Choroid plexus epithelial cell (primary cell): ENCODE measurements at regions not wholly inside any gene's neighbourhood (a gene's known extent, or its start where the extent isn't known, plus 50 kb on each side); places are given as distances from the start of the nearest gene placed in this dataset.

Experiments used
- DNase-seq: peaks from one replicate; pipeline ENCODE4 v3.0.0-alpha.2; 2010; ENCODE audit warnings: low read depth
- H3K4me3 ChIP-seq: 2 replicates; pipeline ENCODE4 v1.5.1; 2011; ENCODE audit warnings: low read depth, mild to moderate bottlenecking, control low read depth, low read length, moderate library complexity
- TF ChIP-seq, protein P1 (sequence below): conservative IDR thresholded peaks from 2 replicates; pipeline ENCODE4 v1.5.1; 2011; ENCODE audit warnings: low read depth, mild to moderate bottlenecking, control low read depth, inconsistent platforms, low read length, moderate library complexity

DNA sequence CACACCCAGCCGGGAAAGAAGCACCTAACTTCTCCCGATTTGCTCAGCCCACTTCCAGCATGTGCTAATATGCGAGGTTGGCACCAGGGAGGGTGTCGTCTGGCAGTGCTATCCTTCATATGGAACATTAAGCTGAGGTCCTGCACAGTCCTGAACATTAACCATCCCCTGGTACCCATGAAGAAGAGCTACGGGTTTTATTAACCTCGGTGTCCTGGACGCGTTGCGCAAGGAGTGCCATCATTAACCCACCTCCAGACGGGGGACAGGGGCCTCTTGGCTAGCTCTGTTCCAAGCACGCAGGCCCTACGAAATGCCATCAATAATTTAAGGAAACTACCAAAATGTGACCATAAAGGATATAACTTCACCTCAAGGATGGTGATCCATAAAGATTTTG is 193.5 kb downstream of the MAF start:
- H3K4me3 ChIP-seq = no peak overlapping the region
- TF ChIP-seq, protein P1, sequence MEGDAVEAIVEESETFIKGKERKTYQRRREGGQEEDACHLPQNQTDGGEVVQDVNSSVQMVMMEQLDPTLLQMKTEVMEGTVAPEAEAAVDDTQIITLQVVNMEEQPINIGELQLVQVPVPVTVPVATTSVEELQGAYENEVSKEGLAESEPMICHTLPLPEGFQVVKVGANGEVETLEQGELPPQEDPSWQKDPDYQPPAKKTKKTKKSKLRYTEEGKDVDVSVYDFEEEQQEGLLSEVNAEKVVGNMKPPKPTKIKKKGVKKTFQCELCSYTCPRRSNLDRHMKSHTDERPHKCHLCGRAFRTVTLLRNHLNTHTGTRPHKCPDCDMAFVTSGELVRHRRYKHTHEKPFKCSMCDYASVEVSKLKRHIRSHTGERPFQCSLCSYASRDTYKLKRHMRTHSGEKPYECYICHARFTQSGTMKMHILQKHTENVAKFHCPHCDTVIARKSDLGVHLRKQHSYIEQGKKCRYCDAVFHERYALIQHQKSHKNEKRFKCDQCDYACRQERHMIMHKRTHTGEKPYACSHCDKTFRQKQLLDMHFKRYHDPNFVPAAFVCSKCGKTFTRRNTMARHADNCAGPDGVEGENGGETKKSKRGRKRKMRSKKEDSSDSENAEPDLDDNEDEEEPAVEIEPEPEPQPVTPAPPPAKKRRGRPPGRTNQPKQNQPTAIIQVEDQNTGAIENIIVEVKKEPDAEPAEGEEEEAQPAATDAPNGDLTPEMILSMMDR = no peak
- DNase-seq = no peak

DNA sequence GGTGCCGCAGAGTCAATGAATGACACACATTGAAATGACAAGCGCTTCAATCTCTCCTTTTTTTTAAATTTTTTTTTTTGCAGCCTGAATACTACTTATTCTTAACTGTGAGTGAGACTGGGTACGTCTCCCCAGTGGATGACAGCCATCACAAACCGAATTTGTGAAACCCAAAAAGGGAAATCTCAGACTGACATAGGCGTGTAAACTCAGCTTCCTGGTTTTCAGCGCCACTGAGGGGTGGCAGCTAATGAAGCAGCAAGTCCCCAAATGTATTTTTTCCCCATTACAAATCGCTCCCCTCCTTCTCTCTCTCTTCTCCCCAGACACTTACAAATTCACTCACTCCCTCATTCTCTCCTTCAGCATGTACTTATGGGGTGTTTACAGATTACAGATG is 196.0 kb downstream of the MAF start:
- TF ChIP-seq, protein P1 = no peak
- no peak overlapping the region for H3K4me3 ChIP-seq
- DNase-seq = no peak

DNA sequence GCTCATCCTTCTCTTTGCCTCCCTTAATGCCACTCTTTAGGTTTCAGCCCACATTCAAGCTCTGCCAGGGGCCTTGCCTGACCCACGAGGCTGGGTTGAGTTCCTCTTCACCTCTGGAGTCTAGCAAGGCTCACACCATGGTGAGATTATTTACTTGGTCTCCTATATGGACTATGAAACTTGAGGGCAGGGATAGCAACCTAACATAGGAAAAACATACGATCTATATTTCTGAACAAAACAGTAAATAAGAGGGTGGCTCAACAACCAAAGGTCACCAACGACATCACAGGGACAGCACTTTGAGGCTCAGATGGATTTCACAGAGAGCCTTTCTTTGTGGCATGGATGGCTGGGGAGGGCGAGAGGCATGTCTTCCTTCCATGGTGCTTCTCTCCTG is 197.0 kb downstream of the MAF start:
- TF ChIP-seq, protein P1 = no peak
- no peak overlapping the region for H3K4me3 ChIP-seq

DNA sequence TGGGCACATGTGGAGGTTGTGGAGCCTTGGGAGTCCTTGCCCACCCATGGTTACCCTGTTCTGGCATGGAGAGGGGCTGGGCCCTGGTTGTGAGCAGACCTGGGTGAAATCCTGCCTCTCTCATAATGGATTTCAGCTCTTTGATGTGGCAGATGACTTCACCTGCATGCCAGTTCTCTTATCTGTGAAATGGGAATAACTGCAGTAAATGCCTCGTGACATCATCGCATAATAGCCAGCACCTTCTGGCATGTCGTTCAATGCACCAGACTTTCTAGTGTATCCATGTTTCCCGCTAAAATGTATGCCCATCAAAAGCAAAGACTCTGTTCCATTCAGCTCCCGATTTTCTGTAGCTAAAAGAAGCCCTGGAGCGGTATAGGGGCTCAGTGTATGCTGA is 197.6 kb downstream of the MAF start:
- H3K4me3 ChIP-seq = no peak overlapping the region
- no peak for DNase-seq
- TF ChIP-seq, protein P1 = no peak

More for the DNA sequence above, 197.0 kb downstream of the MAF start:
- no peak for DNase-seq

DNA sequence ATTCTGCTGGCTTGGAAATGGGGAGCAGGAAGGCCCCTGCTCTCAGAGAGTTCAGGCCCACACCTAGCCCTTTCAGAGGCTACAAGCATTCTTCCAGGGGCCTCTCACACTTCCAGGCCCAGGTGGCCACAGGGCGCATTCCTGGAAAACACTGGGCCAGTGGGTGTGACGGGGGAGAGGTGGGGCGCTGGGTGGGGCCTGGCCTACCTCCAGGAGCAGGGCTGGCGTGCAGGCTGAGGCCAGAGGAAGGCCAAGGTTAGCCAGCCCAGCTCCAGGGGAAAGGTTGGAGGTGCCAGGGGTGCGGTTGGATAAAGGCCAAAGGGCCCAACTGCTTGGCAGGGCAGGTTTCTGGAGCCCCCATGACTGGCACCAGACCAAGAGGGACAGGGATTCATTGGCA is 198.2 kb downstream of the MAF start:
- TF ChIP-seq, protein P1 = no peak

DNA sequence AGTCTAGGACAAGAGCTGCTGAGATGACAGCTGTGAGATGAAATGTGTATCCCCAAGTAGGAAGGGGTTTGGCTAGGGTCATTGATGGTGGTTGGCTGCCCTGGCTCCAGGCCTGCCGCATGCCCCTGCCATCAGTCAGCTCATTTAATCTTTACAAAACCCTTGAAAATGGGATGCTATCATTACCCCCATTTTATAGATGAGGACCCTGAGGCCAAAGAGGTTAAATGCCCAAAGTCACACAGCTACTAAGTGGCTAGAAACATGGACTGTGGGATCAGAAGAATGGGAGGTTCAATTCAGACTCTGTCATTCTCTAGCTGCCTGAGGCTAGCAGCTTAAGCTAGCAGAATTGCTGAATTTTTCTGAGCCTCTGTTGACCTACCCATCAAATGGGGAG is 198.8 kb downstream of the MAF start:
- H3K4me3 ChIP-seq = no peak overlapping the region
- TF ChIP-seq, protein P1 = no peak
- no peak for DNase-seq

More for the DNA sequence above, 198.2 kb downstream of the MAF start:
- no peak overlapping the region for H3K4me3 ChIP-seq
- no peak for DNase-seq

DNA sequence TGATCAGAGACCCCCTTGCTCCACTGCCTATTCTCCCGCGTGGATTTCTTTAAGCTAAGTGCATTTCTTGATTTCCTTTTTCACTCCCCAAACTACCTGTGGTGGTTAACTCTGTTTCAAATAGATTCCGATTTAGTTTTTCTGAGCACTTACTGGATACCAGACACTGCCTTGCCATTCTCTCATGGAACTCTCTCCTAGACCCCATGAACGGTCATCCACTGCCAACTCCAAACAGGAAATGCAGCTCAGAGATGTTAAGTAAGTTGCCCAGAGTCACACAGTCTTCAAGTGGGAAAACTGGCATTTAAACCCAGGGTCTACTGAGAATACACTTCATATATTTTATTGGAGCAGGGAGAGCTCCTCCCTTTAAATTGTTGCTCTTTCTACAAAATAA is 199.4 kb downstream of the MAF start:
- DNase-seq = no peak
- H3K4me3 ChIP-seq = no peak overlapping the region
- TF ChIP-seq, protein P1 = no peak
